Dermis microvascular lymphatic vessel endothelial cell (primary cell): ENCODE measurements at regions not wholly inside any gene's neighbourhood (a gene's known extent, or its start where the extent isn't known, plus 50 kb on each side); places are given as distances from the start of the nearest gene placed in this dataset.
"Not testable (repeated sequence)": the region's sequence is repeated elsewhere in the genome, so short reads cannot be mapped to it uniquely, and the experiment has no call there.

ENCODE experiments used
- DNase-seq, 2 donors: peaks; one replicate each; pipeline versions ENCODE4 v3.0.0 to v3.0.0-alpha.2; 2010; ENCODE audit warnings: low read depth in 2 of 2

- no peak for DNase-seq
These were observed 52.7 kb upstream of the NCK2 start for GRCh38 chr2:105691947-105692390.

DNA sequence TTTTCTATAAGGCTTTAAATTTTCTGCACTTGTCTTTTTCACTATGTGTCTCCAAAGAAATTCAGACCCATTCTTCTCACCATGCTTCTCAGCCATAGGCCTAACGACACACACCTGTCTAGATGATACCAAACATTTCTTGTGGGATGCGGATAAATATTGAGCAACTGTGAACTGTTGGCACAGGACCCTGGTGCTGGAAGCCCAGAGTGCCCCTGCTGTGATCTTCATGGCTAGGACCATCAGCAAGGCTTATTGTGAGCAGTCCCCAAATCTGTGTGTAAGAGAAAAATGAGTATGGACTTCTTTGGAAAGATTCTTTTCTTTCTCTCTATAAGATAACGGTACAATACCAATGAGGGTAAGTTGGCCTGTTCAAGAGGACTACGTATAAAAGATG lies 54.1 kb upstream of the NCK2 start:
- no peak for DNase-seq

DNA sequence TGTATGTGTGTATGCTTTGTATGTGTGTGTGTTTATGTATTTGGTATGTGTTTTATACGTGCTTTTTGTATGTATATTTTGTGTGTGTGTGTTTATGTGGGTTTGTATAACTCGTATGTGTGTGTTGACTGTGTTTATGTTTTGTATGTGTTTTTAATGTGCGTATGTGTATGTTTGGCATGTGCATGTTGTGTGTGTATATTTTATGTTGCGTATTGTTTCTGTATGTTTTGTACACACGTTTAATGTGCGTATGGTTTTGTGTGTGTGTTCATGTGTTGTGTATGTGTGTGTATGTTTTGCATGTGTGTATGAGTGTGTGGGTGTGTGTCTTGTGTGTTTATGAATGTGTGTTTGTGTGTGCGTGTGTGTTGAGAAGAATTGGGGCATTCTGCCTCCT lies 55.2 kb upstream of the NCK2 start:
- DNase-seq = no peak

- DNase-seq = no peak
These were observed 55.8 kb upstream of the NCK2 start for GRCh38 chr2:105688946-105689345.

DNA sequence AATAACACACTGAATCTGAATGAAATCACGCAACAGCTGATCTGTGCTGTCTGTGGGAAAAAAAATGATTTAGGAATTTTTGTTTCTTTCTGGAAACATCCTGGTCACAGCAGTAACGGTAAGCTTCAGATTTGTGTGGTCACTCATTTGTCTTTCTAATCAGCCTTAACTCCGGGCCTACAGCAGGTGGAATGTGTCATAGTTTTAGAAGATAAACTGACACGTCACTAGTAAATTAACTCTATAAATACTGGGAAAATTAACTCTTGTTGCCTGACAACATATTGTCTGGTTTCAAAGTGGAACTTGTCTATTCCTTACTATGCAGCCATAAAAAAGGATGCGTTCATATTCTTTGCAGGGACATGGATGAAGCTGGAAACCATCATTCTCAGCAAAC lies 58.1 kb upstream of the NCK2 start:
- DNase-seq = no peak

DNA sequence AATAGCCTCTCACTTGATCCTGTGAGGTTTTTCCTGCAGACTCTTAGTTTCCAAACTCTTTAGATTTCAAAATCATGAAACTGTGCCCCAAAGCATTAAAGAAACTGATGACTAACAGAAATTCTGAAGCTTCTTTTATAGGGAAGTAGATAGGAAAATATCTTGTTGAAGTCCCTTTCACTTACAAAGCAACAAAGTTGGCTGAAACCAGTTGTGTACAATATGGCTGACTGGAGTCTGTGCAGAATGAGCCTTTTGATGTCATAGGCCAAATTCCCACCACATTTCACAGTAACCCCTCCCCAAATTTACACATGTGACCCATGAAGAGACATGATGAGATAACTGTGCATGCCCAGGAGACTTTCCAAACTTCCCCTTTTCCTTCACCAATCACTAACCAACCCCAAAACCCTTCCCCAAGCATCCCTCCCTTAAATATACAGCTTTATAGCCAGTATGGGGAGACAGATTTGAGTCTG lies 61.7 kb upstream of the NCK2 start:
- DNase-seq = no peak

GRCh38 chr2:105682401-105682800 lies 62.3 kb upstream of the NCK2 start:
- DNase-seq = no peak

GRCh38 chr2:105681927-105682326 lies 62.8 kb upstream of the NCK2 start:
- no peak for DNase-seq

- DNase-seq = no peak
These were observed 64.4 kb upstream of the NCK2 start for GRCh38 chr2:105680357-105680756.

DNA sequence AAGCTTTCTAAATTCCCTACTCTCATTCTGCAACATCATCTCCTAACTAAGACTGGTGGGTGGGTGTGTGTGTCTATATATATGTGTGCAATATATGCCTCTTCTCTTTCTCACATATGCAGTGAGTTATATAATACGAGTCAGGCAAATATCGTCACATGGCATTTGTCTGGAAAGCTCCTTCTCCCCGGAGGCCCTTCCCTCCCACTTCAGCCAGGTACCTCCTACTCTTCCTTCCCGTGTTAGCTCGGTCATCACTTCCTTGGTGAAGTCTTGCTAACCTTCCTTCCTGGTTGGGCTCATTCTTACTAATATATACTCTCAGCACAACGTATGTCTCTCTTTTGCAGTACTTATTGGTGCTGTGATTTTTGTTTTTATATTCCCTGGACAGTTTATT lies 66.4 kb upstream of the NCK2 start:
- DNase-seq = no peak

GRCh38 chr2:105677901-105678300 lies 66.8 kb upstream of the NCK2 start:
- no peak for DNase-seq

- DNase-seq = no peak
These were observed 68.9 kb upstream of the NCK2 start for GRCh38 chr2:105675841-105676240.

- peak in 1 of 2 donors; percentile 10 for DNase-seq
These were observed 69.7 kb upstream of the NCK2 start for GRCh38 chr2:105674859-105675541.

- peak; percentile 4 to 5 for DNase-seq
These were observed 70.3 kb upstream of the NCK2 start for GRCh38 chr2:105674401-105674800.

DNA sequence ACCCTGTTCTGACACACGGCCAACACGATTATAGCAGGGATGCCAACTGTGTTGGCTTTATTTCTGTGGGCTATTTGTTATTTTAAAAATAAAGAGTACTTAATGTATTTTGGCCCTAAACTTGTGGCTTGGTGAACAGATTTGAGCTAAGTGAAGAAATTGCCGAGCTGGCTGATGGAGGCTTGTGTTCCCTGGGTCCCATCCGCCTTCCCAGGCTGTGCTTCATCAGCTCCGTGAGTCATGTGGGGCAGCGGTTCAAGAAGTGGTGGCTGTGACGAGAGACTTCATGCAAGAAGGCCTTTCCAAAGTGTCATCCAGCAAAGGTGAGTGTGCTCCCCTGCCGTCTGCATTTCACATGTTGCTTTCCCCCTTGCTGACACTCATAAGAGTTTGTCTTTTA lies 73.6 kb upstream of the NCK2 start:
- DNase-seq = no peak

GRCh38 chr2:105669384-105669891 lies 75.3 kb upstream of the NCK2 start:
- no peak for DNase-seq

- no peak for DNase-seq
These were observed 79.2 kb upstream of the NCK2 start for GRCh38 chr2:105665480-105665879.

GRCh38 chr2:105660489-105660888 lies 84.2 kb upstream of the NCK2 start:
- no peak for DNase-seq

DNA sequence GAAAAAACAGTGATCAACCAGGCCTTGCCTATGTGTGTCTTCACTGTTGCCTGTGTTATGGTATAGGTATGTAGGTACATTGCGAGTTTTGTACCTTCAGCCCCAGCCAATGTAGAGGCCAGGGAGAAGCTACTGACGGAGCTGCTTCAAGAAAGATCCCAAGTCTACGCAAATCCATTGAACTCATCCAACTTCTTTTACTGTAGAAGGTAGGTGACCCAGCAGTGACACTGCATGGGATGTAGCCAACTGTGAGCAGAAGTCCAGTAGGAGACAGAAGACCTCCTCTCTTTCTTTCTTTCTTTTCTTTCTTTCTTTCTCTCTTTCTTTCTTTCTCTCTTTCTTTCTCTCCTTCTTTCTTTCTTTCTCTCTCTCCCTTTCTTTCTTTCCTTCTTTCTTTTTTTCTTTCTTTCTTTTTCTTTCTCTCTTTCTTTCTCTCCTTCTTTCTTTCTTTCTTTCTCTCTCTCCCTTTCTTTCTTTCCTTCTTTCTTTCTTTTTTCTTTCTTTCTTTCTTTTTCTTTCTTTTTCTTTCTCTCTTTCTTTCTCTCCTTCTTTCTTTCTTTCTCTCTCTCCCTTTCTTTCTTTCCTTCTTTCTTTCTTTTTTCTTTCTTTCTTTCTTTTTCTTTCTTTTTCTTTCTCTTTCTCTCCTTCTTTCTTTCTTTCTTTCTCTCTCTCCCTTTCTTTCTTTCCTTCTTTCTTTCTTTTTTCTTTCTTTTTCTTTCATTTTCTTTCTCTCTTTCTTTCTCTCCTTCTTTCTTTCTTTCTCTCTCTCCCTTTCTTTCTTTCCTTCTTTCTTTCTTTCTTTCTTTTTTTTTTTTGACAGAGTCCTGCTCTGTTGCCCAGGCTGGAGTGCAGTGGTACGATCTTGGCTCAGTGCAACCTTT lies 88.7 kb upstream of the NCK2 start:
- not testable (repeated sequence) for DNase-seq

GRCh38 chr2:105655244-105655643 lies 89.5 kb upstream of the NCK2 start:
- no peak for DNase-seq

DNA sequence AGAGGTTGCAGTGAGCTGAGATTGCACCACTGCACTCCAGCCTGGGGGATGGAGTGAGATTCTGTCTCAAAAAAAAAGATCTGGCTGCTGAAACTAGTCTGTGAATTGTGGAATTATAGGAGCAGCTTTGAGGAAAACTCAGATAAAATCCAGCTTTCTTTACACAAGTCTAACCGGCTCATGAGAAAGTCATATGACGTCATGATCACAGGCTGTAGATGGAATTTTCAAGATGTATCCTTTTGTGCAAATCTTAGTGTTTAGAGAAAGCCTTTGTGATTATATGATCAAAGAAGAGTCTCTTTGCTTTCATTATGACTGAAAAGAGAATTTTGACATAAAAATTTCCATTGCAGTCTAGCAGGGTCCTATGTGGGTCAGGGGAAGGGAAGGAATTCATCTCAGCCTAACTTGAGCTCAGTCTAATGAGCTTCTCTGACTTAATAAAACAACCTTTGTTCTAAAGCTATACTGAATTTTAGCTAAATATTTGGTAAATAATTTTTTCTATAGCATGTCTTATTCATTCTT lies 90.2 kb upstream of the NCK2 start:
- DNase-seq = no peak

DNA sequence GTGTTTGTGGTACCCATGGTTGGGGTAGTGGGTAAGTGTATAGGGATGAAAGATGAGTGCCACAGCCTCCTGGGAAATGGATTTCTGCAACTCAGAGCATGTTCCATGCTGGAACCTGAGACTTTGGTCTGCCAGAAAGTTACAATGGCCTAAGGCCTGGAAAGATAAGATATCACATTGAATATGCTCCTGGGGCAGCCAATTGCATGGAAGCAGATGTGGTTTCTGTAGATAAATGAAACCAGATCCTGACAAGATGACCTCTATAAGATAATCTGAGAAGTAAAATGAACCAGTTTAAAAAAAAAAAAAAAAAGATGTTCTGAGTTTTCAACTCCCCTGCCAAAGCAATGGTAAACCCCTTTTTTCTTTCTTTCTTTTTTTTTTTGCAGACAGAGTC lies 91.4 kb upstream of the NCK2 start:
- DNase-seq = no peak
